H9 (cell line): ENCODE measurements at regions not wholly inside any gene's neighbourhood (a gene's known extent, or its start where the extent isn't known, plus 50 kb on each side); places are given as distances from the start of the nearest gene placed in this dataset.

Experiments used
- DNase-seq: peaks from one replicate; pipeline ENCODE4 v3.0.0-alpha.2; 2017
- H2AFZ ChIP-seq: one replicate; pipeline ENCODE4 v1.6.1; 2013; ENCODE audit warnings: mild to moderate bottlenecking, low read length, control low read depth, moderate library complexity
- H2AK5ac ChIP-seq: 2 replicates; pipeline ENCODE4 v1.6.1; 2013; ENCODE audit warnings: low read length, control low read depth, mixed read lengths; ENCODE audit not compliant: insufficient read length
- H2BK120ac ChIP-seq: one replicate; pipeline ENCODE4 v1.6.1; 2013; ENCODE audit warnings: low read depth, mild to moderate bottlenecking, low read length, control low read depth, inconsistent platforms; ENCODE audit not compliant: poor library complexity, severe bottlenecking
- H2BK12ac ChIP-seq: 2 replicates; pipeline ENCODE4 v1.6.1; 2013; ENCODE audit warnings: low read length, control low read depth, mixed read lengths, low read depth; ENCODE audit not compliant: insufficient read length
- H2BK15ac ChIP-seq: 2 replicates; pipeline ENCODE4 v1.6.1; 2013; ENCODE audit warnings: low read depth, low read length, control low read depth
- H2BK20ac ChIP-seq: one replicate; pipeline ENCODE4 v1.6.1; 2013; ENCODE audit warnings: low read depth, mild to moderate bottlenecking, low read length, control low read depth, inconsistent platforms; ENCODE audit not compliant: poor library complexity, severe bottlenecking
- H2BK5ac ChIP-seq: 2 replicates; pipeline ENCODE4 v1.6.1; 2013; ENCODE audit warnings: low read length, control low read depth, mixed read lengths; ENCODE audit not compliant: insufficient read length
- H3K14ac ChIP-seq: 2 replicates; pipeline ENCODE4 v1.6.1; 2013; ENCODE audit warnings: low read length, control low read depth; ENCODE audit not compliant: insufficient read depth
- H3K18ac ChIP-seq: 2 replicates; pipeline ENCODE4 v1.6.1; 2013; ENCODE audit warnings: low read depth, mild to moderate bottlenecking, mixed read lengths, low read length, control low read depth; ENCODE audit not compliant: insufficient read length
- H3K23ac ChIP-seq: 2 replicates; pipeline ENCODE4 v1.6.1; 2013; ENCODE audit warnings: low read length, control low read depth, mixed read lengths, low read depth; ENCODE audit not compliant: insufficient read length
- H3K23me2 ChIP-seq: 2 replicates; pipeline ENCODE4 v1.6.1; 2013; ENCODE audit warnings: low read depth, mild to moderate bottlenecking, mixed read lengths, low read length, control low read depth; ENCODE audit not compliant: insufficient read length, poor library complexity, severe bottlenecking
- H3K27ac ChIP-seq: 2 replicates; pipeline ENCODE4 v1.5.1; 2013; ENCODE audit warnings: low read length, control low read depth, mixed read lengths, low read depth; ENCODE audit not compliant: insufficient read length
- H3K27me3 ChIP-seq: 2 replicates; pipeline ENCODE4 v1.6.1; 2013; ENCODE audit warnings: low read length, control low read depth, inconsistent platforms; ENCODE audit not compliant: insufficient read depth
- H3K4ac ChIP-seq: 2 replicates; pipeline ENCODE4 v1.6.1; 2013; ENCODE audit warnings: low read depth, mild to moderate bottlenecking, control low read depth, inconsistent platforms, low read length, moderate library complexity
- H3K4me1 ChIP-seq: 2 replicates; pipeline ENCODE4 v1.6.1; 2013; ENCODE audit warnings: low read length, control low read depth, inconsistent platforms; ENCODE audit not compliant: insufficient read depth
- H3K4me2 ChIP-seq: 2 replicates; pipeline ENCODE4 v1.6.1; 2013; ENCODE audit warnings: low read length, control low read depth, mixed read lengths; ENCODE audit not compliant: insufficient read length, insufficient read depth
- H3K56ac ChIP-seq: 2 replicates; pipeline ENCODE4 v1.6.1; 2013; ENCODE audit warnings: low read depth, mild to moderate bottlenecking, mixed read lengths, low read length, control low read depth; ENCODE audit not compliant: insufficient read length
- H3K79me1 ChIP-seq: 2 replicates; pipeline ENCODE4 v1.6.1; 2013; ENCODE audit warnings: low read depth, mild to moderate bottlenecking, moderate library complexity, low read length, control low read depth, inconsistent platforms; ENCODE audit not compliant: insufficient read depth, poor library complexity, severe bottlenecking
- H3K79me2 ChIP-seq: 2 replicates; pipeline ENCODE4 v1.6.1; 2013; ENCODE audit warnings: low read length, control low read depth, inconsistent platforms; ENCODE audit not compliant: insufficient read depth
- H3K9ac ChIP-seq: 2 replicates; pipeline ENCODE4 v1.6.1; 2013; ENCODE audit warnings: low read length, control low read depth, mixed read lengths; ENCODE audit not compliant: insufficient read length; ENCODE audit errors: extremely low read depth
- H3K9me3 ChIP-seq: one replicate; pipeline ENCODE4 v1.6.1; 2013; ENCODE audit warnings: low read depth, low read length, inconsistent platforms; ENCODE audit not compliant: control insufficient read depth
- H3T11ph ChIP-seq: one replicate; pipeline ENCODE4 v1.6.1; 2013; ENCODE audit warnings: mild to moderate bottlenecking, low read length, control low read depth, inconsistent platforms
- H4K20me1 ChIP-seq: one replicate; pipeline ENCODE4 v1.6.1; 2013; ENCODE audit not compliant: control insufficient read depth, insufficient read length, insufficient read depth
- H4K5ac ChIP-seq: 2 replicates; pipeline ENCODE4 v1.6.1; 2013; ENCODE audit warnings: low read depth, mild to moderate bottlenecking, mixed read lengths, low read length, control low read depth; ENCODE audit not compliant: insufficient read length
- H4K8ac ChIP-seq: replicated peaks from 2 replicates; pipeline ENCODE4 v1.6.1; 2013; ENCODE audit warnings: low read length, control low read depth, mixed read lengths, low read depth; ENCODE audit not compliant: insufficient read length
- H4K91ac ChIP-seq: 2 replicates; pipeline ENCODE4 v1.6.1; 2013; ENCODE audit warnings: low read depth, mild to moderate bottlenecking, moderate library complexity, mixed read lengths, low read length, control low read depth; ENCODE audit not compliant: insufficient read length
- H3K27ac Mint-ChIP-seq, 3 experiments: 2 replicates in 2 of 3; 3 replicates in 1 of 3; pipeline ENCODE4 v1.8.0; 2020 to 2021; ENCODE audit warnings: mixed read lengths in 3 of 3, mild to moderate bottlenecking in 1 of 3, moderate library complexity in 1 of 3
- H3K27me3 Mint-ChIP-seq: 2 replicates; pipeline ENCODE4 v1.8.0; 2021; ENCODE audit warnings: low read depth, mild to moderate bottlenecking, moderate library complexity, mixed read lengths
- H3K36me3 Mint-ChIP-seq, 3 experiments: 2 replicates in 2 of 3; 3 replicates in 1 of 3; pipeline ENCODE4 v1.8.0; 2020 to 2021; ENCODE audit warnings: low read depth in 3 of 3, mixed read lengths in 3 of 3; ENCODE audit not compliant: insufficient read depth in 1 of 3
- H3K4me1 Mint-ChIP-seq, 2 experiments: 2 replicates each; pipeline ENCODE4 v1.8.0; 2020; ENCODE audit warnings: mixed read lengths in 2 of 2
- H3K4me3 Mint-ChIP-seq, 2 experiments: 2 replicates in 1 of 2; 3 replicates in 1 of 2; pipeline ENCODE4 v1.8.0; 2020 to 2021; ENCODE audit warnings: mild to moderate bottlenecking in 2 of 2, mixed read lengths in 2 of 2, moderate library complexity in 1 of 2
- H3K9me3 Mint-ChIP-seq, 2 experiments: 2 replicates in 1 of 2; 3 replicates in 1 of 2; pipeline ENCODE4 v1.8.0; 2020; ENCODE audit warnings: mild to moderate bottlenecking in 2 of 2, mixed read lengths in 2 of 2, moderate library complexity in 1 of 2
- CTCF ChIP-seq: fragments of 200-600 bp; sonication (generic); conservative IDR thresholded peaks from 3 replicates; pipeline ENCODE4 v1.8.0; 2021; ENCODE audit warnings: antibody characterized with exemption, mild to moderate bottlenecking
- WGBS: extraction: QIAGEN DNeasy Blood & Tissue Kit; methylation state at CpG from one replicate; pipeline ENCODE4 v1.1.7; 2013; ENCODE audit warnings: missing lambda C conversion rate, low lambda C conversion rate, mixed read lengths; ENCODE audit not compliant: insufficient read length; ENCODE audit errors: extremely low coverage; 5-methylcytosine and 5-hydroxymethylcytosine counted together

- no peak overlapping the region for H2BK120ac ChIP-seq
- H3K23ac ChIP-seq = no peak overlapping the region
- DNase-seq = no peak
- no peak overlapping the region for H2BK12ac ChIP-seq
- Mint-ChIP-seq H3K4me3 (no peak overlapping the region), H3K27me3 (peaks cover 37% of the 10 kb centered on the region), H3K9me3 (peaks cover 0 to 2% of the 10 kb centered on the region in 2 experiments; a peak in 1 of 5 replicates), H3K36me3 (peaks cover 0 to 1% (median 0%) of the 10 kb centered on the region in 3 experiments; a peak in 2 of 7 replicates), H3K4me1 (peaks cover 3 to 4% of the 10 kb centered on the region in 2 experiments; a peak in 3 of 4 replicates), H3K27ac (no peak overlapping the region; a peak in 1 of 7 replicates)
- no peak overlapping the region for H3K18ac ChIP-seq
- H4K91ac ChIP-seq = no peak overlapping the region
- H4K8ac ChIP-seq = no peak overlapping the region
- no peak overlapping the region for H3K27ac ChIP-seq
- H3K9me3 ChIP-seq = no peaks in the 10 kb centered on the region
- H3K27me3 ChIP-seq = no peaks in the 10 kb centered on the region; the same call in 1 of the 2 replicates
- no peak overlapping the region for H3T11ph ChIP-seq
- no peak overlapping the region for H2AFZ ChIP-seq
- no peaks in the 10 kb centered on the region for H4K20me1 ChIP-seq
- no peak overlapping the region for H3K4me2 ChIP-seq
- no peak overlapping the region for H2BK15ac ChIP-seq
- TF ChIP-seq CTCF = no peak
- H2BK20ac ChIP-seq = no peak overlapping the region
- no peak overlapping the region for H3K4ac ChIP-seq
- H3K23me2 ChIP-seq = peaks cover 6% of the 10 kb centered on the region
- H3K79me2 ChIP-seq = no peaks in the 10 kb centered on the region
- no peaks in the 10 kb centered on the region for H3K79me1 ChIP-seq
- no peak overlapping the region for H2BK5ac ChIP-seq
- H3K14ac ChIP-seq = no peak overlapping the region
- no peak overlapping the region for H4K5ac ChIP-seq
- no peak overlapping the region for H3K56ac ChIP-seq
- no peaks in the 10 kb centered on the region for H3K4me1 ChIP-seq
- no CpG with 5 or more reads among the region's 3 CpGs for WGBS
- no peak overlapping the region for H3K9ac ChIP-seq
- H2AK5ac ChIP-seq = no peak overlapping the region
Measured at GRCh38 chr1:241419986-241420385, 63.0 kb upstream of the RGS7 start.
